Kidney tubule cell (primary cell): ENCODE measurements at regions not wholly inside any gene's neighbourhood (a gene's known extent, or its start where the extent isn't known, plus 50 kb on each side); places are given as distances from the start of the nearest gene placed in this dataset.

Experiments used
- DNase-seq: peaks from one replicate; pipeline ENCODE4 v3.0.0-alpha.2; 2018; ENCODE audit warnings: low spot score

GRCh38 chr1:217205578-217205977, 425.3 kb downstream of the GPATCH2 start:
- no peak for DNase-seq

DNA sequence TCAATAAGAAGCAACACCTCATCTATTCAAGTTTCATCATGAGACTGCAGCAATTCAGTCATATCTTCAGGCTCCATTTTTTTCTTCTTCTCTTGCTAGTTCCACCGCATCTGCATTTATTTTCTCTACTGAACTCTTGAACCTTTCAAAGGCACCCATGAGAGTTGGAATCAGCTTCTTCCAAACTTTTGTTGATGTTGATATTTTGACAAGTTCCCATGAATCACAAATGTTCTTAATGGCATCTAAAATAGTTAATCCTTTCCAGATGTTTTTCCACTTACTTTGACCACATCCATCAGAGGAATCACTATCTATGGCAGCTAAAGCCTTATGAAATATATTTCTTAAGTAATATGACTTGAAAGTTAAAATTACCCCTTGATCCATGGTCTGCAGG, 434.3 kb downstream of the GPATCH2 start:
- no peak for DNase-seq

GRCh38 chr1:217193151-217193550, 437.7 kb downstream of the GPATCH2 start:
- DNase-seq = no peak

DNA sequence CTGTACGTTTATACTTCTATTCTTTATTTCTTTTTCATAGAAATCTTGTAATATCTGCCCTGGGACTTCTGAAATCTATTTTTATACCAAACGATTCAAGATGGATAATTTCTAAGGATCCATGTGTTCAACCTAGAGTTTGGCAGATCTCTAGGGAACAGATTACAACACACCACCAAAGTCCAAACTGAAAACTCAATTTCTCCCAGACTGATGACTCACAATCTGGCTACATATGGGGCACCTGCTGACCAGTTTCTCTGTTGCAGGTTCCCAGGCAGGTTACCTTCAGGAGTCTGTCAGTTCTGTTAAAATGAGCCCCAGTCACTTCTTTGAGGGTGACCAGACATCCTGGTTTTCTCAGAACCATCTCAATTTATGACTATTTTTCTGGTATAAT, 439.4 kb downstream of the GPATCH2 start:
- no peak for DNase-seq

DNA sequence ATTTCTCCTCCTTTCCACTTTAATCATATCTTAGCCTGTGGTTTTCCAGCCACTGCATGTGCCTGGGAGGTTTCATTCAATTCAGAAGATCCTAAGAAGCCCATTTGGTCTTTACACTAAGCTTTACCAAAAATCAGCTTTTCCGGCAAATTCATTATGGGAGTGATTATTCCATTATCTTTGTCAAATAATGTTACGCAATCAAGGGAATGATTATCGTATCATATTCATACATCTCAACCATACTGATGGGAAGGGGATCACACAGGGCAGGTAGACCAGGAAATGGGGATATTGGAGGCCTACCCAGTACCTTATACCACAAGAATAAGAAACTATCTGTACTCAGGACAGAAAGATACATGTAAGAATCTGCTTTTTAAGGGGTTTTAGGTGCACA, 440.5 kb downstream of the GPATCH2 start:
- no peak for DNase-seq

DNA sequence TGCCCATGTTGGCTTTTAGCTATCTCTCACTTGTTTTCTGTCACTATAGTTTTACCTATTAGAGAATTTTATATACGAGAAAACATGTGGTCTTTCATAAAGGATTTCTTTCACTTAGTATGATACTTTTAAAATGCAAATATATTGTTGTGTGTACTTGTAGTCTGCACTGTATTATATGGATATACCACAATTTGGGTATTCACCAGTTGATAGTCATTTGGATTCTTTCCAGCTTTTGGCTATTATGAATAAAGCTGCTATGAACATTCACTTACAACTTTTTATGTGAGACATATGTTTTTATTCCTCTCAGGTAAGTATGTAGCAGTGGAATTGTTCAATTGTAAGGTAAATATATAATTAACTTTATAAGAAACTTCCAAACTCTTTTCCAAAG, 441.5 kb downstream of the GPATCH2 start:
- DNase-seq = no peak

DNA sequence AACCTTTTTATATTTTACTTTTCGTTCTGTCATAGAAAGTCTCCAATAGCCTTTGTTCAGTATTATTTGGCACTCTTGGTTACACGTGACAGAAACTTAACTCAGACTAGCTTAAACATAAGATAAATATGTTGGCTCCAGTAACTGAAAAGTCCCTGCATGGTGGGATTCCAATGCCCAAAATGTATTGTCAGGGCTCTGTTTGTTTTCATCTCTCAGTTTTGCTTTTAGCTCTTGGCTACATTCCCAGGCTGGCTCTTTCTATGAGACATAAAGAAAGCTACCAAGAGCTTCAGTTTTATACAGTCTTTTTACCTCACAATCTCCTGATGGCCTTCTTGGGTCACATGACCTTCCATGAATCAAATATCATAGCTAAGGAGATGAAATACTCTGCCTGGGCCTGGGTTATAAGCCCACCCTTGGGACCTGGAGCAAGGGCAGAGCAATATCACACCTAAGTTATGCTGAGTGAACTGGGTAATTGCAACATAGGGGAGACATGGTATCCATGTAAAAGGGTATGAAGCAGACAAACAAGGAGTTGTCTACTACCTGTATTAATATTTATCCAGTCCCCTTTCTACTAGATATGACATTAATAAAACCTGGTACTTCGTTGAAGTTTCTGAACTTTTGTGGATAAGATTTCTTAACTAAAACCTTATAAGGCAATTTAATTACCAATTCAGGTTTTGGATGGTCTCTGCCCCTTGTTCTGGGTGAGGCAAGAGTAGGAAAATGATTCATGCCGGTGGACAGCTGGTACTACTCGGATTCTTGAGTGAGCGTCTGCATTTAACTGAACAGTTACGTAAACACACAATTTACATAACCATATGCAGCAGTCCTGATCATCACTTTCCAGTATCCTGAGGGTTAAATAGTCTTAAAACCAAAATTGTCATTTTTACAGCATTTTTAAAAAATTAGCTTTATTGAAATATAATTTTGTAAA, 442.3 kb downstream of the GPATCH2 start:
- no peak for DNase-seq

GRCh38 chr1:217186664-217187063, 444.2 kb downstream of the GPATCH2 start:
- DNase-seq = no peak

GRCh38 chr1:217184854-217185253, 446.0 kb downstream of the GPATCH2 start:
- no peak for DNase-seq

DNA sequence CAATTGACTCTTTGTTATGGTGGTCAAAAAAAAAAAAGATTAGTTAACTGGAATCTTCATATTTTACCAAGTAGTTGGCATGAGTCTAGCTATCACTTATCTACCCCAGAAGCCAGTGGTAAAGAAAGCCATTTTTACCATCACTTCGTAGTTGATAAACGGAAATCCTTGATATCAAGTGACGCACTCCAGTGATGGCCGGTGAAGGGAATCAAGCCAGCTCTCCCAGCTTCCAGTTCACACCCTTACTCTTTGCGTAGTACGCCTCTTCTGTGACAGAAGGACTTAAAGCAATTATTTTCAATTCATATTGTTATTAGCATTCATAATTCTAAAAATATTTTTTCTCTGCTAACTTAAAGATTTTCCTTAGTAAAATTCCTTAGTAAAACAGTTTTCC, 447.9 kb downstream of the GPATCH2 start:
- no peak for DNase-seq

DNA sequence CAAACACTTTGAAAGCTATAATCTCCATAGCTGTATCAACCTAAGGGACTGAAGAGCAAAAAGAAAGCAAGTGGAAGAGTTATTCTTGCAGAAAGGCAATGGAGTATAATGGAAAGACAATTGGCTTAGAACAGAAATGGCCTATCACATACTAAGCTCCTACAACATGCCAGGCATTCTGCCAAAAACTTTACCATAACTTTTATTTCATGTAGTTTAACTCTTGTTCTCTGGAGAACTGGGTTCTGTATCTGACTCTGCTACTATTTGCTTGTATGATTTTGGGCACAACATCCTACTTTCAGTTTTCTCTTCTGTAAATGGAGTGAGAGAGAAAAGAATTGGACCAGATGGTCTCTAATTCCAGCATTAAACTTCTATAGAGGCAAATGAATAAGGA, 449.1 kb downstream of the GPATCH2 start:
- no peak for DNase-seq

DNA sequence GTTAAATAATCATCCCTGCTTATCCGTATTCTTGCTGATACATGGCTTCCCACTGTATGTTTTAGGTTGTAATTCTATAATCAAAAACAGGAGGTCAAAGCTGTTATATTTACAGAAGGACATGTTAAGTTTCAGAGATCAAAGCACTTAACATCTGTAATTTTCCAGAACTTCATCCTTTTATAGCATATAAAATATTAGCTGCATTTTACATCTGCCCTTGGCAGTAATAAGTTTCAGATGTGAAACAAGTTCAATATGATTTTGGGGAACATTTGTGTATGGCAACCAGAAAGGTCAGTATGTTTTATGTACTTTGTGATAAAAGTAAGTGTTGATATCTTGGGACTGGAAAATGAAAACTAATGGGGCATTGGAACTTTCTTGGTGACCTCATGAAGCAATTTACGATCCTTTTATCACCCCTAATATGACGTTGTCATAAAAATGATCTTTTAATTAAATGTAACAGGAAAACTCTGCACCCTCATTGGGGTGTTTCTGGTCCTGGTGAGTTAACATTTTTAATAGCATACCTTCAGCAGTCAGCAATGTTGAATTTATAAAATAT, 449.6 kb downstream of the GPATCH2 start:
- DNase-seq = no peak

- DNase-seq = no peak
Observed at GRCh38 chr1:217180443-217180842, 450.4 kb downstream of the GPATCH2 start.

DNA sequence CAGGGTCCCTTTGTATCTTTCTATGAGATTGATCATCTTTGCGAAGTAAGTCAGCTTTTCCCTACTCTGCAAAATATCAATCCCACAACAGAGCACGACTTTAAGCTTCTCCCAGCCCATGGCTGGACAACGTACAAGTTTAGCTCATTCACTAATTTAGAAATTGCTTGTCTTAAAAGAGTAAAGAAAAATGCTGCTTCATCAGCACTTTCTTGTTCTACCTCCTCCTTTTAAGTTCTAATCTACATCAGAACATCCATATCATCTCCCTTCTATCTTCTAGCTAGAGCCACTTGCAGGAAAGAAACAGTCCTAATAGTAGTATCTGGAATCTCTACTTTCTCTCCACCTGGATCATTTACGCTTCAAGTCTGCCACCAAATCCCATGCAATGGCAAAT, 441.2 kb upstream of the ESRRG start:
- no peak for DNase-seq

GRCh38 chr1:217153361-217153760, 430.1 kb upstream of the ESRRG start:
- DNase-seq = peak; percentile 40

DNA sequence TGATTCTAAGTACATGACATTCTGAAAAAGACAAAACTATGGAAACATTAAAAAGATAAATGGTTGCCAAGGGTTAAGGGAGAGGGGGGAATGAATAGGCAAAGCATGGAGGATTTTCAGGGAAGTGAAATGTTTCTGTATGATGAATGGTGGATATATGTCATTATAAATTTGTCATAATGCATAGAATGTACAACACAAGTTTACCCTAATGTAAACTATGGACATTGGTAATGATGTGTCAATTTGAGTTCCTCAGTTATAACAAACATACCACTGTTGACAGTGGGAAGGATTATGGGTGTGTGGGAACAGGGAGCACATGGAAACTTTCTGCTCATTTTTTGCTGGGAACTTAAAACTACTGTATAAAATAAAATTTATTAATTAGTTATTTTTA, 427.1 kb upstream of the ESRRG start:
- DNase-seq = no peak

DNA sequence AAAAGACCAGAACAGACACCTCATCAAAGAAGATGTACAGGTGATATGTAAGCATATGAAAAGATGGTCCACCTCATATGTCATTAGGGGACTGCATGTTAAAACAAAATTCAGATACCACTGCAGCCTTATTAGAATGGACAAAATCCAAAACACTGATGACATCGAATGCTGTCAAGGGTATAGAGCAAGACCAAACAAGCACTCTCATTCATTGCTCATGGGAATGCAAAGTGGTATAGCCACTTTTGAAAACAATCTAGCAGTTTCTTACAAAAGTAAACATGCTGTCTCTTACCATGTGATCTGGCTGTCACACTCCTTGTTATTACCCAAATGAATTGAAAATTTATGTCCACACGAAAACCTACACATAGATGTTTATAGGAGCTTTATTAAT, 426.6 kb upstream of the ESRRG start:
- DNase-seq = no peak

GRCh38 chr1:217141711-217142110, 418.5 kb upstream of the ESRRG start:
- no peak for DNase-seq

GRCh38 chr1:217140041-217140901, 417.0 kb upstream of the ESRRG start:
- no peak for DNase-seq

GRCh38 chr1:217139513-217139912, 416.3 kb upstream of the ESRRG start:
- no peak for DNase-seq

DNA sequence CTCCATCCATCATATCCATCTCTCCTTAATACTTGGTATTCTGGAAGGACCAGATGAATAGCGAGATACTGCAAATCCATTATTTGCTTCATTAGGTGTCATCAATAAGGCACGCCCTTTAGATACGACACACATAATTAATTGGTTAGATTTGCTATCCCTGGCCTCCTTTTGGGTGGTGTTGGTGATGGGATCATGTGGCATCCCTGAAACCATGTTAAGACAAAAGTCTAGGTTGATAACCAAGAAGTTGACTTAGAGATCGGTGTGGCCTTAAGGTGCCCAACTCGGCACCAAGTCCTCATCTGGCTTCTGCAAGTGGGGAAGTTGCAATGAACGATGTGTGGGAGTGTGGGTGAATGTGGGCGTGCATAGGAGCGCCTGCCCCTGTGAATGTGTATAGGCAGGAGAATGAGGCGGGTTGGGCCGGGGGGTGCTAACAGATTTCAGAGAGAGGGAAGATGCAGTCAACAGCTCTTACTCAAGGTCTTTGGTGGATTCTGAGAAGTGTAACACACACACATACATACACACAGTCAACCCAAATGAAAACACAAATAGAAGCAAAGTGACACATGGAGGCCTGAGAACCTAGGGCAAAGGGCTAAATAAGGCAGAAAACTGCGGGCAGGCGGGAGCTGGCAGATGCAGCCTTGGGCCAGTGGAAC, 415.7 kb upstream of the ESRRG start:
- DNase-seq = no peak

GRCh38 chr1:217138173-217138765, 415.0 kb upstream of the ESRRG start:
- no peak for DNase-seq
